ELR (cell line): ENCODE measurements at regions not wholly inside any gene's neighbourhood (a gene's known extent, or its start where the extent isn't known, plus 50 kb on each side); places are given as distances from the start of the nearest gene placed in this dataset.
A peak's percentile ranks its signal among the peaks of the same experiment; 100 is the strongest.
"Not testable (repeated sequence)": the region's sequence is repeated elsewhere in the genome, so short reads cannot be mapped to it uniquely, and the experiment has no call there.

Experiments
- DNase-seq: peaks from one replicate; pipeline ENCODE4 v3.0.0-alpha.2; 2015; ENCODE audit warnings: low read depth

- DNase-seq, result no peak
Measured at GRCh38 chr3:70486414-70487017, 174.1 kb upstream of the MDFIC2 start.

GRCh38 chr3:70476174-70476573 lies 163.7 kb upstream of the MDFIC2 start:
- DNase-seq, result no peak

GRCh38 chr3:70471464-70472342 lies 159.3 kb upstream of the MDFIC2 start:
- DNase-seq, result no peak

GRCh38 chr3:70466096-70466495 lies 153.7 kb upstream of the MDFIC2 start:
- no peak for DNase-seq

DNA sequence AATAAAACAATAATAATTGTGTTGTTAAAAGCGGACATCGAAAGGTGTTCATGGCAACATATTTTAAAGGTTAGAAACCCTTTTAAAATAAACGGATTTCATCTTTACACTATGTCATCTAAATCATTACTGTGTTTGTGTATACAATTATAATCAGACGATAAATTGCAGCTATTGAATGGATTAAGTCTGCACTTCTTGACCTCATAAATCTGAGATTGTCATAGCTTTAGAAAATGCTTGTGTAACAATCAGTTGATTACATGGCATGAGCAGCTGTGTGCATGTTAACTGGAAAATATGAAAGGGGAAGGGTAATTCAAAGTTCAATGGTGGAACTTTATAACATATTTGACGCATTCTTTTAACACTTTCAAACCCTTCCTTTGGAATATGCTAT lies 152.4 kb upstream of the MDFIC2 start:
- DNase-seq, result no peak

DNA sequence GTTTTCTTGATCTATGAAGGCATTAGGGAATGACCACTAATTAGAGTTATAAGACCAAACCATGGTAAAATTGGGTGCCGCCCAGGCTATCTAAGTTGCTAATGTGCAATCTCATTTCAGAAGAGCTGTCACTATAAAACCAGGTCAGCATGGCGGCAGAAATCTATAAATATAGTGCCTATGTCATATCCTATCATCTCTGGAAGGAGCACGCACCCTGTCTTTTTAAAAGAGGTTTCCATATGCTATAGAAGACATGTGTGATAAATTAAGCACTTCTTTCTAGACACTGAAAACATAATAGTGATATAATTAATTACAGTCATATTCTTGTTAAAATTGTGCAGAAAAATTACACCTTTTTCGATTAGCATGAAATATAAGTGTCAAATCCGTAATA lies 152.0 kb upstream of the MDFIC2 start:
- DNase-seq, result no peak

DNA sequence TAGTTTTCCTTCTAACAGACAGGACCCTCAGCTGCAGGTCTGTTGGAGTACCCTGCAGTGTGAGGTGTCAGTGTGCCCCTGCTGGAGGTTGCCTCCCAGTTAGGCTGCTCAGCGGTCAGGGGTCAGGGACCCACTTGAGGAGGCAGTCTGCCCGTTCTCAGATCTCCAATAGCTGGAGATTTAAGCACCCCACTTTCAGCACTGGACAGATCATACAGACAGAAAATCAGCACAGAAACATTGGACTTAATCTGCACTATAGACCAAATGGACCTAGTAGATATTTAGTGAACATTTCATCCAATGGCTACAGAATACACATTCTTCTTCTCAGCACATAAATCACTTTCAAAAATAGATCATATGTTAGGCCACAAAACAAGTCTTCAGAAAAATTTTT lies 137.8 kb upstream of the MDFIC2 start:
- DNase-seq, result not testable (repeated sequence)

- not testable (repeated sequence) for DNase-seq
Measured at GRCh38 chr3:70435422-70435821, 123.0 kb upstream of the MDFIC2 start.

DNA sequence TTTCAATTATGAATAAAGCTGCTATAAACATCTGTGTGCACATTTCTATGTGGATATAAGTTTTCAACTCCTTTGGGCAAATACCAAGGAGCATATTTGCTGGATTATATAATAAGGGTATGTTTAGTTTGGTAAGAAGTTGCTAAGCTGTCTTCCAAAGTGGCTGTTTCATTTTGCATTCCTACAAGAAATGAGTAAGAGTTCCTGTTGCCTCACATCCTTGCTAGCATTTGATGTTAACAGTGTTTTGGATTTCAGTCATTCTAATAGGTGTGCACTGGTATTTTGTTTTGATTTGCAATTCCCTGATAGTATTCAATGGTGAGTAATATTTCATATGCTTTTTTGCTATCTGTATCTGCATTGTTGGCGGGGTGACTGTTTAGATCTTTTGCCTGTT lies 120.7 kb upstream of the MDFIC2 start:
- peak; percentile 54 for DNase-seq

GRCh38 chr3:70431911-70432310 lies 119.5 kb upstream of the MDFIC2 start:
- DNase-seq, result peak; percentile 34

GRCh38 chr3:70426071-70426470 lies 113.6 kb upstream of the MDFIC2 start:
- no peak for DNase-seq

- no peak for DNase-seq
Measured at GRCh38 chr3:70421506-70421905, 109.1 kb upstream of the MDFIC2 start.

- DNase-seq, result no peak
Measured at GRCh38 chr3:70409018-70409417, 96.6 kb upstream of the MDFIC2 start.

GRCh38 chr3:70400194-70400593 lies 87.8 kb upstream of the MDFIC2 start:
- no peak for DNase-seq

GRCh38 chr3:70393881-70394612 lies 81.6 kb upstream of the MDFIC2 start:
- DNase-seq, result no peak

DNA sequence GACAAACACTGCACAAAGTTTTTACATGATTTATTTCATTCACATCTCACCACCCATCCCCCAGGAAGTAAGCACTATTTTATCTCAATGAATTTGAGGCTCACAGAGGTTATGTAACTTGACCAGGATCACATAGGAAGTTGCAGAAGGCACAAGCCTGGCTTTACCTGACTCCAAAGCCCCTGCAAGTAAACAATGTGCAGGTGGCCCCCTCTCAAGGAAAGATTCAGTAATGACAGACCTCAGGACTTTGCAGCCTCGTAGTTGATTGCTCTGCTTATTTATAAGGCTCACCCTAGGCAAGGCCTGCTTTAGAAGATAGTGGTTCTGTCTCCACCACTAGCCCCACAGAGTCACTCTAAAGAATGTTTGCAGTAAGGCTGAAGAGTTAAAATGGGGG lies 79.8 kb upstream of the MDFIC2 start:
- DNase-seq, result no peak

- no peak for DNase-seq
Measured at GRCh38 chr3:70387889-70388288, 75.5 kb upstream of the MDFIC2 start.

GRCh38 chr3:70386846-70387245 lies 74.4 kb upstream of the MDFIC2 start:
- no peak for DNase-seq

DNA sequence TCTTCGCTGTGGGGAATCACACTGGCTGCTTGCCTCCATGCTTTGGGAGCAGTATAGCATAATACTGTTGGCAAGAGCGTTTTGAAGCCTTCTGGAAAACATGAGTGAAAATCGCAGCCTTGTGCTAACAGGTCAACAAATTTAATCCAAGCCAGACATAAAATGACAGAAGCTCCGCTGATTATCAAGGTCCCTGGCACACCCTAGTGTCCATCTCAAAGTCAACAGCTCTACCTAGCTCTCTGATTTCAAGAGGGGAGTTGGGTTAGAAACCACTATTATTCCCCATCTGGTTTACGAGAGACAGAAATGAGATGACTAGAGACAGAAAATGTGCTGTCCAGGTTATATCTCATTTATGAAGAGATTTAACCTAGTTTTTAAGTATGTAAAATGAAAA lies 73.6 kb upstream of the MDFIC2 start:
- no peak for DNase-seq

DNA sequence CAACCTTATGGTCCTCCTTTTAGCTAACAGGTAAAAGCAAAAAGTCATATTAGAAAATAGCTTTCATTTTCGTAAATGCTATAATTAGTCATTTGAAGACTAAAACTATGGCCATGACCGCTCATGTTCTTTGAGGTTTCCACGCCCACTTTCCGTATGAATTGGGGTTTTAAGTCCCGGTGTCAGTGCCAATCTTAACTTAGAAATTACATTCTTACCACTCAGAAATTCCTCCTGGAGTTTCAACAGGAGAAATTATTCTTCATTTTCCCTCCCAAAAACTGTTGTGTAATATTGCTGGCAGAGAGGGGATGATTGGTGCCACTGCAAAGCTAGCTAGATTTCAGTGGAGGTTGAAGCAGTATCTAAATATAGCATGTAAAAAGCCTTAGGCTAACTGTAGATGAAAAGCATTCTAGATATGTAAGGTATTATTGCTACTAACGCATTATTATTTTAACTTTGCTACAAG lies 71.0 kb upstream of the MDFIC2 start:
- DNase-seq, result no peak

- no peak for DNase-seq
Measured at GRCh38 chr3:70374179-70374578, 61.7 kb upstream of the MDFIC2 start.
